Fibroblast of mammary gland (primary cell): ENCODE measurements at regions not wholly inside any gene's neighbourhood (a gene's known extent, or its start where the extent isn't known, plus 50 kb on each side); places are given as distances from the start of the nearest gene placed in this dataset.
"Not testable (repeated sequence)": the region's sequence is repeated elsewhere in the genome, so short reads cannot be mapped to it uniquely, and the experiment has no call there.

ENCODE experiments used
- DNase-seq: peaks from one replicate; pipeline ENCODE4 v3.0.0-alpha.2; 2010; ENCODE audit warnings: low read depth
- H3K4me3 ChIP-seq: 2 replicates; pipeline ENCODE4 v1.5.1; 2011; ENCODE audit warnings: low read depth, mild to moderate bottlenecking, low read length, moderate library complexity; ENCODE audit not compliant: control insufficient read depth
- CTCF ChIP-seq: conservative IDR thresholded peaks from 2 replicates; pipeline ENCODE4 v1.5.1; 2011; ENCODE audit warnings: low read depth, low read length, inconsistent platforms; ENCODE audit not compliant: control insufficient read depth, insufficient read depth

GRCh38 chrX:47722260-47722659, 63.3 kb upstream of the UXT start:
- DNase-seq, result no peak
- no peak for TF ChIP-seq CTCF
- H3K4me3 ChIP-seq, result no peak overlapping the region

- not testable (repeated sequence) for DNase-seq, H3K4me3 ChIP-seq
Measured at GRCh38 chrX:47715078-47715477, 56.1 kb upstream of the UXT start.

- H3K4me3 ChIP-seq, DNase-seq: not testable (repeated sequence)
Measured at GRCh38 chrX:47712675-47713074, 53.7 kb upstream of the UXT start.

GRCh38 chrX:47710252-47710651, 51.3 kb upstream of the UXT start:
- H3K4me3 ChIP-seq, result no peak overlapping the region
- TF ChIP-seq CTCF, result no peak
- DNase-seq, result no peak
